ENCODE measurements at regions not wholly inside any gene's neighbourhood (a gene's known extent, or its start where the extent isn't known, plus 50 kb on each side); places are given as distances from the start of the nearest gene placed in this dataset.

- TF ChIP-seq REST (IDR thresholded peaks at IDR 0.05; ENCODE audit: low read depth, low read length), result peak; percentile 93
- TF ChIP-seq POLR2AphosphoS5 (IDR thresholded peaks at IDR 0.05; ENCODE audit: low read depth, low read length), result no peak
- no peak for TF ChIP-seq ELF1 (IDR thresholded peaks at IDR 0.05)
- no peak for TF ChIP-seq FOXM1 (IDR thresholded peaks at IDR 0.05; ENCODE audit: low read depth)
- no peak for TF ChIP-seq USF2 (IDR thresholded peaks at IDR 0.05; ENCODE audit: borderline replicate concordance, low read depth, low read length)
- TF ChIP-seq GABPA (IDR thresholded peaks at IDR 0.05; ENCODE audit: low read depth), result no peak
- TF ChIP-seq CTCF (IDR thresholded peaks at IDR 0.05), result no peak
These were observed 238.7 kb downstream of the SEC23IP start for GRCh38 chr10:120131183-120131582.
